H1 (cell line): ENCODE measurements at regions not wholly inside any gene's neighbourhood (a gene's known extent, or its start where the extent isn't known, plus 50 kb on each side); places are given as distances from the start of the nearest gene placed in this dataset.

ENCODE experiments used
- EZH2 ChIP-seq: fragments of 200-600 bp; sonication (generic); IDR thresholded peaks from 2 replicates; pipeline ENCODE4 v1.7.1; 2012; ENCODE audit warnings: low read depth, mild to moderate bottlenecking, moderate library complexity, low read length, inconsistent platforms; ENCODE audit not compliant: severe bottlenecking
- HDAC6 ChIP-seq: IDR thresholded peaks from one replicate; pipeline ENCODE4 v1.7.1; 2012; ENCODE audit warnings: low read depth, mild to moderate bottlenecking, inconsistent platforms, low read length, moderate library complexity
- KDM5A ChIP-seq: fragments of 200-600 bp; IDR thresholded peaks from 2 replicates; pipeline ENCODE4 v1.7.1; 2012; ENCODE audit warnings: mild to moderate bottlenecking, low read length, inconsistent platforms, mixed read lengths

DNA sequence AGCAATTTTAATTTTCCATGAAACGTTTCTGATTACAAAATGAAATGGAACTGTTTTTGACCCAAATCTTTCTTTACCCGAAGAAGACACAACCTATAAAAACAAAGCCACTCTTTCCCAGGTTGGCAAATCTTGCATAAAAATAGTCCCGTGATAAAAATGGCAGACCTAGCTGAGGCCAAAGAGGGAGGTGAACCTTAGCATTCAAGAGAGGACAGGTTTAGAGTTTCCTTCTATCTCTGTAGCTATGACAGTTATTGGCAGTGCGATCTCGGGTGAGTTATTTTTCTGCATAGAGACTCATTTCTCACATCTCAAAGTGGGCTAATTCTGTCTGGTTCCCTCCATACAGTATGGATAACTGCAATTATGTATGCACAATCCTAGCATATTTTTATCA lies 241.4 kb downstream of the MAP2K6 start (continued):
- no peak for TF ChIP-seq EZH2
- TF ChIP-seq HDAC6 = no peak
- no peak for TF ChIP-seq KDM5A
